KMS-11 (cell line): ENCODE measurements at regions not wholly inside any gene's neighbourhood (a gene's known extent, or its start where the extent isn't known, plus 50 kb on each side); places are given as distances from the start of the nearest gene placed in this dataset.

ENCODE experiments used
- H2AFZ ChIP-seq: fragments of 200-600 bp; sonication (generic); 2 replicates; pipeline ENCODE4 v1.6.1; 2016; ENCODE audit warnings: antibody characterized with exemption, mixed run types, low read depth
- H3K27ac ChIP-seq: fragments of 200-600 bp; sonication (generic); 2 replicates; pipeline ENCODE4 v1.6.1; 2016; ENCODE audit warnings: mild to moderate bottlenecking, mixed run types
- H3K27me3 ChIP-seq: fragments of 200-600 bp; sonication (generic); 2 replicates; pipeline ENCODE4 v1.6.1; 2017; ENCODE audit warnings: mild to moderate bottlenecking, low read depth, mixed run types, moderate library complexity; ENCODE audit not compliant: insufficient read depth
- H3K36me3 ChIP-seq: fragments of 200-600 bp; sonication (generic); 2 replicates; pipeline ENCODE4 v1.6.1; 2017; ENCODE audit warnings: mild to moderate bottlenecking, mixed run types; ENCODE audit not compliant: insufficient read depth
- H3K4me1 ChIP-seq: fragments of 200-600 bp; sonication (generic); 2 replicates; pipeline ENCODE4 v1.6.1; 2016; ENCODE audit warnings: mild to moderate bottlenecking, low read depth, mixed run types; ENCODE audit not compliant: poor library complexity, severe bottlenecking
- H3K4me2 ChIP-seq: fragments of 200-600 bp; sonication (generic); 2 replicates; pipeline ENCODE4 v1.7.0; 2016; ENCODE audit warnings: mild to moderate bottlenecking, mixed run types
- H3K4me3 ChIP-seq: fragments of 200-600 bp; sonication (generic); IDR thresholded peaks from 2 replicates; pipeline ENCODE4 v1.6.1; 2017; ENCODE audit warnings: low read depth, low read length, mixed read lengths; ENCODE audit not compliant: insufficient read depth
- H3K79me2 ChIP-seq: fragments of 200-600 bp; sonication (generic); 2 replicates; pipeline ENCODE4 v1.6.1; 2016; ENCODE audit warnings: low read depth, mixed run types; ENCODE audit not compliant: insufficient read depth
- H3K9ac ChIP-seq: fragments of 200-600 bp; sonication (generic); 2 replicates; pipeline ENCODE4 v1.6.1; 2016; ENCODE audit warnings: mild to moderate bottlenecking, mixed run types
- H4K20me1 ChIP-seq: fragments of 200-600 bp; sonication (generic); 2 replicates; pipeline ENCODE4 v1.6.1; 2016; ENCODE audit warnings: mild to moderate bottlenecking, mixed run types; ENCODE audit not compliant: insufficient read depth
- CTCF ChIP-seq: fragments of 200-600 bp; sonication (generic); conservative IDR thresholded peaks from 2 replicates; pipeline ENCODE4 v1.6.1; 2017; ENCODE audit warnings: low read depth, mild to moderate bottlenecking, antibody characterized with exemption, low read length, moderate library complexity, mixed read lengths

GRCh38 chr10:44519361-44519760, 134.5 kb upstream of the CXCL12 start:
- Histone ChIP-seq H3K36me3 (no peaks in the 10 kb centered on the region), H4K20me1 (no peaks in the 10 kb centered on the region), H2AFZ (no peak overlapping the region), H3K79me2 (no peaks in the 10 kb centered on the region), H3K4me3 (no peak overlapping the region), H3K27ac (no peak overlapping the region), H3K4me2 (no peak overlapping the region), H3K27me3 (no peaks in the 10 kb centered on the region), H3K9ac (no peak overlapping the region), H3K4me1 (no peaks in the 10 kb centered on the region)
- TF ChIP-seq CTCF, result no peak

GRCh38 chr10:44520651-44521050, 135.8 kb upstream of the CXCL12 start:
- Histone ChIP-seq H3K27me3 (no peaks in the 10 kb centered on the region), H3K9ac (no peak overlapping the region), H3K4me3 (no peak overlapping the region), H2AFZ (no peak overlapping the region), H4K20me1 (no peaks in the 10 kb centered on the region), H3K27ac (no peak overlapping the region), H3K4me2 (no peak overlapping the region), H3K79me2 (no peaks in the 10 kb centered on the region), H3K4me1 (no peaks in the 10 kb centered on the region), H3K36me3 (no peaks in the 10 kb centered on the region)
- TF ChIP-seq CTCF, result no peak

- Histone ChIP-seq H3K79me2 (no peaks in the 10 kb centered on the region), H3K4me1 (no peaks in the 10 kb centered on the region), H3K4me2 (no peak overlapping the region), H3K4me3 (no peak overlapping the region), H2AFZ (no peak overlapping the region), H3K9ac (no peak overlapping the region), H3K36me3 (no peaks in the 10 kb centered on the region), H4K20me1 (no peaks in the 10 kb centered on the region), H3K27ac (no peak overlapping the region), H3K27me3 (no peaks in the 10 kb centered on the region)
- no peak for TF ChIP-seq CTCF
Measured at GRCh38 chr10:44539178-44539577, 154.3 kb upstream of the CXCL12 start.

GRCh38 chr10:44552726-44553125, 167.8 kb upstream of the CXCL12 start:
- no peak overlapping the region for H3K4me3 ChIP-seq
- H3K4me2 ChIP-seq, result no peak overlapping the region
- H3K9ac ChIP-seq, result no peak overlapping the region
- no peaks in the 10 kb centered on the region for H4K20me1 ChIP-seq
- no peaks in the 10 kb centered on the region for H3K27me3 ChIP-seq
- H3K27ac ChIP-seq, result no peak overlapping the region
- no peaks in the 10 kb centered on the region for H3K79me2 ChIP-seq
- H3K4me1 ChIP-seq, result no peaks in the 10 kb centered on the region
- H2AFZ ChIP-seq, result no peak overlapping the region
- H3K36me3 ChIP-seq, result no peaks in the 10 kb centered on the region
- TF ChIP-seq CTCF, result no peak
